GM23338 (cell line): ENCODE measurements at regions not wholly inside any gene's neighbourhood (a gene's known extent, or its start where the extent isn't known, plus 50 kb on each side); places are given as distances from the start of the nearest gene placed in this dataset.

ENCODE experiments used
- CTCF ChIP-seq, 2 experiments: fragments of 200-600 bp in 1 of 2; sonication (generic) in 1 of 2; conservative IDR thresholded peaks; 2 replicates each; pipeline versions ENCODE4 v1.5.1 to v1.6.1; 2016 to 2017; ENCODE audit warnings: antibody characterized with exemption in 2 of 2, low read depth in 2 of 2, mild to moderate bottlenecking in 2 of 2, moderate library complexity in 1 of 2
- EZH2 ChIP-seq: fragments of 200-600 bp; sonication (generic); IDR thresholded peaks from one replicate; pipeline ENCODE4 v1.8.0; 2017; ENCODE audit warnings: antibody characterized with exemption, mild to moderate bottlenecking, low read depth; ENCODE audit not compliant: unreplicated experiment
- EZH2phosphoT487 ChIP-seq: fragments of 200-600 bp; sonication (generic); IDR thresholded peaks from one replicate; pipeline ENCODE4 v1.8.1; 2018; ENCODE audit warnings: antibody characterized with exemption; ENCODE audit not compliant: unreplicated experiment
- POLR2AphosphoS5 ChIP-seq: IDR thresholded peaks from 2 replicates; pipeline ENCODE4 v1.6.1; 2016; ENCODE audit warnings: antibody characterized with exemption, low read depth

GRCh38 chr20:51106011-51106410 lies 83.1 kb upstream of the KCNG1 start:
- no peak for TF ChIP-seq CTCF (conservative IDR thresholded peaks at IDR 0.05; ENCODE audit: low read depth in 2 of 2)
- no peak for TF ChIP-seq EZH2phosphoT487
- TF ChIP-seq POLR2AphosphoS5: no peak
- no peak for TF ChIP-seq EZH2
